Lung (tissue), 11 donors: ENCODE measurements at regions not wholly inside any gene's neighbourhood (a gene's known extent, or its start where the extent isn't known, plus 50 kb on each side); places are given as distances from the start of the nearest gene placed in this dataset.

Experiments
- ATAC-seq: fragments of 200-7000 bp; cut with Tn5 transposase; one replicate; pipeline ENCODE4 v1.9.1; 2020; ENCODE audit warnings: moderate number of reproducible peaks; ENCODE audit not compliant: insufficient read depth, low FRiP score
- DNase-seq, 3 donors: peaks; one replicate each; pipeline ENCODE4 v3.0.0-alpha.2; 2013 to 2017
- H3K27ac ChIP-seq, 2 donors: one replicate each; pipeline ENCODE4 v1.5.1; 2013; ENCODE audit warnings: mild to moderate bottlenecking in 2 of 2, moderate library complexity in 2 of 2, control low read depth in 1 of 2, inconsistent platforms in 1 of 2, low read depth in 1 of 2, low read length in 1 of 2
- H3K27me3 ChIP-seq, 3 donors: one replicate each; pipeline ENCODE4 v1.5.1; 2013; ENCODE audit warnings: low read length in 2 of 3; ENCODE audit not compliant: control insufficient read depth in 3 of 3, insufficient read depth in 3 of 3
- H3K36me3 ChIP-seq, 4 donors: one replicate each; pipeline ENCODE4 v1.5.1; 2013; ENCODE audit warnings: low read length in 4 of 4, mild to moderate bottlenecking in 1 of 4, moderate library complexity in 1 of 4; ENCODE audit not compliant: control insufficient read depth in 4 of 4, insufficient read depth in 4 of 4
- H3K4me1 ChIP-seq, 5 donors: one replicate each; pipeline ENCODE4 v1.5.1; 2013; ENCODE audit warnings: low read length in 5 of 5, mild to moderate bottlenecking in 2 of 5, moderate library complexity in 1 of 5; ENCODE audit not compliant: control insufficient read depth in 5 of 5, insufficient read depth in 5 of 5
- H3K4me3 ChIP-seq: one replicate; pipeline ENCODE4 v1.5.1; 2013; ENCODE audit warnings: mild to moderate bottlenecking, control low read depth, moderate library complexity
- H3K9ac ChIP-seq, 2 donors: one replicate each; pipeline ENCODE4 v1.5.1; 2013; ENCODE audit warnings: low read length in 2 of 2, control low read depth in 1 of 2; ENCODE audit not compliant: insufficient read depth in 1 of 2
- H3K9me3 ChIP-seq, 4 donors: one replicate each; pipeline ENCODE4 v1.5.1; 2013; ENCODE audit warnings: low read length in 3 of 4, mild to moderate bottlenecking in 1 of 4, moderate library complexity in 1 of 4; ENCODE audit not compliant: control insufficient read depth in 4 of 4, insufficient read depth in 3 of 4
- CTCF ChIP-seq: IDR thresholded peaks from 2 replicates; pipeline ENCODE4 v1.5.1; 2012; ENCODE audit warnings: mild to moderate bottlenecking; ENCODE audit errors: control extremely low read depth, extremely low read depth
- WGBS, 2 donors: extraction: QIAGEN DNeasy Blood & Tissue Kit; methylation state at CpG; one replicate each; pipeline ENCODE4 v1.1.7; 2013; 5-methylcytosine and 5-hydroxymethylcytosine counted together
- donor health status: control.
- donor health status: control.
- donor health status: Bipolar disorder and iron deficiency.
- donor health status: healthy.
- donor health status: DM: yes; HTN: yes; CAD: no.

GRCh38 chr4:86484241-86484640, 109.9 kb upstream of the PTPN13 start:
- Histone ChIP-seq H3K36me3 (no peaks in the 10 kb centered on the region), H3K4me3 (no peak overlapping the region), H3K4me1 (peaks cover 0 to 23% (median 0%) of the 10 kb centered on the region in 5 donors), H3K27ac (no peak overlapping the region), H3K9me3 (no peaks in the 10 kb centered on the region), H3K9ac (no peak overlapping the region), H3K27me3 (no peaks in the 10 kb centered on the region)
- TF ChIP-seq CTCF: no peak
- DNase-seq (no peak), ATAC-seq (no peak)
- WGBS, 2 donors: 52 to 68% methylated on average over 3 of the region's 3 CpGs

- TF ChIP-seq CTCF: no peak
- H3K27me3 ChIP-seq: no peaks in the 10 kb centered on the region
- no peaks in the 10 kb centered on the region for H3K36me3 ChIP-seq
- WGBS, 2 donors: 92 to 94% methylated on average over 3 of the region's 3 CpGs
- H3K9me3 ChIP-seq: no peaks in the 10 kb centered on the region
- H3K4me3 ChIP-seq: no peak overlapping the region
- peaks cover 0 to 10% (median 0%) of the 10 kb centered on the region in 5 donors for H3K4me1 ChIP-seq
- no peak overlapping the region for H3K27ac ChIP-seq
- no peak for DNase-seq
- no peak for ATAC-seq
- H3K9ac ChIP-seq: no peak overlapping the region
Measured at GRCh38 chr4:86487738-86488348, 106.3 kb upstream of the PTPN13 start.

- TF ChIP-seq CTCF: no peak
- no peak overlapping the region for H3K4me3 ChIP-seq
- no peak overlapping the region for H3K27ac ChIP-seq
- no peaks in the 10 kb centered on the region for H3K36me3 ChIP-seq
- H3K9me3 ChIP-seq: no peaks in the 10 kb centered on the region
- DNase-seq: no peak
- no peaks in the 10 kb centered on the region for H3K27me3 ChIP-seq
- peaks cover 0 to 14% (median 0%) of the 10 kb centered on the region in 5 donors for H3K4me1 ChIP-seq
- peak; percentile 44 for ATAC-seq
- no peak overlapping the region for H3K9ac ChIP-seq
Measured at GRCh38 chr4:86493460-86493859, 100.7 kb upstream of the PTPN13 start.
